Fibroblast of the aortic adventitia (primary cell): ENCODE measurements at regions not wholly inside any gene's neighbourhood (a gene's known extent, or its start where the extent isn't known, plus 50 kb on each side); places are given as distances from the start of the nearest gene placed in this dataset.

ENCODE experiments used
- DNase-seq: peaks from one replicate; pipeline ENCODE4 v3.0.0-alpha.2; 2010; ENCODE audit warnings: low read depth
- H3K4me3 ChIP-seq: 2 replicates; pipeline ENCODE4 v1.5.1; 2011; ENCODE audit warnings: low read depth, mild to moderate bottlenecking, control low read depth, low read length, moderate library complexity
- TF ChIP-seq, protein P1 (sequence below): IDR thresholded peaks from 2 replicates; pipeline ENCODE4 v1.5.1; 2011; ENCODE audit warnings: mild to moderate bottlenecking, low read length, control low read depth, inconsistent platforms; ENCODE audit not compliant: insufficient read depth

- H3K4me3 ChIP-seq: no peak overlapping the region
- TF ChIP-seq, protein P1, sequence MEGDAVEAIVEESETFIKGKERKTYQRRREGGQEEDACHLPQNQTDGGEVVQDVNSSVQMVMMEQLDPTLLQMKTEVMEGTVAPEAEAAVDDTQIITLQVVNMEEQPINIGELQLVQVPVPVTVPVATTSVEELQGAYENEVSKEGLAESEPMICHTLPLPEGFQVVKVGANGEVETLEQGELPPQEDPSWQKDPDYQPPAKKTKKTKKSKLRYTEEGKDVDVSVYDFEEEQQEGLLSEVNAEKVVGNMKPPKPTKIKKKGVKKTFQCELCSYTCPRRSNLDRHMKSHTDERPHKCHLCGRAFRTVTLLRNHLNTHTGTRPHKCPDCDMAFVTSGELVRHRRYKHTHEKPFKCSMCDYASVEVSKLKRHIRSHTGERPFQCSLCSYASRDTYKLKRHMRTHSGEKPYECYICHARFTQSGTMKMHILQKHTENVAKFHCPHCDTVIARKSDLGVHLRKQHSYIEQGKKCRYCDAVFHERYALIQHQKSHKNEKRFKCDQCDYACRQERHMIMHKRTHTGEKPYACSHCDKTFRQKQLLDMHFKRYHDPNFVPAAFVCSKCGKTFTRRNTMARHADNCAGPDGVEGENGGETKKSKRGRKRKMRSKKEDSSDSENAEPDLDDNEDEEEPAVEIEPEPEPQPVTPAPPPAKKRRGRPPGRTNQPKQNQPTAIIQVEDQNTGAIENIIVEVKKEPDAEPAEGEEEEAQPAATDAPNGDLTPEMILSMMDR: no peak
- DNase-seq: peak; percentile 84
Measured at GRCh38 chr21:35303085-35303484, 254.0 kb upstream of the RUNX1 start.

GRCh38 chr21:35298757-35299156, 249.7 kb upstream of the RUNX1 start:
- DNase-seq: no peak
- TF ChIP-seq, protein P1: no peak
- no peak overlapping the region for H3K4me3 ChIP-seq

GRCh38 chr21:35297665-35298064, 248.6 kb upstream of the RUNX1 start:
- H3K4me3 ChIP-seq: no peak overlapping the region
- TF ChIP-seq, protein P1: no peak
- no peak for DNase-seq

DNA sequence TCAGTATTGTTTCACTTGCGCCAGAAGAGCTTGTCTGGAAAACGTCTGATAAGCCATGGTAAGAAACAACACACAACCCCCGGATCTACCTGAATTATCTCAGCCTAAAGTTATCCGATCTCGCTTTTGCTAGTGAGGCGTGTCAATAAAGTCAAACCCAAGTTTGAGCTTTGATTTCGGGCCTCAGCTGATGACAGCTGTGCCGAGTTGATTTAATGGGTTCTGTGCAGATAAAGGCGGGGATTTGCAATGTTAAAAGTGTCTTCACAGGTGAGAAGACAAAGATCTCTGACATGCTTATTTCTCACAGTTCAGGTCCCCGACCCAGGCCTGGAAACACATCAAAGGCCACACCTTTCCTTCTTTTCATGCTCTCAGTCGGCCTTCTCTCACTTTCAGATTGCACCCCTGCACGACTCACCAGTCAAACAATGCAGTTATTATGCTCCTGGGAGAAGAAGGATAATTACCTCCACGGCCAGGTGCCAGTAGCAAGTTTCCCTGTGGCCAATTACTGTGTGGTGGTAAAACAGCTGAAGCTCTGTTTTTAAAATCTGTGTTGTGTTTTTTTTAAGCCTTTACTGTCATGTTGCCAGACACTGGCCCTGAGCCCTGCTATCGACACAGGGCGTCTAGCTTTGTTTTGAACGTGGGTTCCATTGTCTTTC, 245.3 kb upstream of the RUNX1 start:
- no peak overlapping the region for H3K4me3 ChIP-seq
- peak; percentile 53 for DNase-seq
- TF ChIP-seq, protein P1: no peak

- H3K4me3 ChIP-seq: no peak overlapping the region
- DNase-seq: no peak
- TF ChIP-seq, protein P1: no peak
Measured at GRCh38 chr21:35291973-35292627, 243.0 kb upstream of the RUNX1 start.

GRCh38 chr21:35291034-35291433, 241.9 kb upstream of the RUNX1 start:
- TF ChIP-seq, protein P1: no peak
- DNase-seq: no peak
- no peak overlapping the region for H3K4me3 ChIP-seq

DNA sequence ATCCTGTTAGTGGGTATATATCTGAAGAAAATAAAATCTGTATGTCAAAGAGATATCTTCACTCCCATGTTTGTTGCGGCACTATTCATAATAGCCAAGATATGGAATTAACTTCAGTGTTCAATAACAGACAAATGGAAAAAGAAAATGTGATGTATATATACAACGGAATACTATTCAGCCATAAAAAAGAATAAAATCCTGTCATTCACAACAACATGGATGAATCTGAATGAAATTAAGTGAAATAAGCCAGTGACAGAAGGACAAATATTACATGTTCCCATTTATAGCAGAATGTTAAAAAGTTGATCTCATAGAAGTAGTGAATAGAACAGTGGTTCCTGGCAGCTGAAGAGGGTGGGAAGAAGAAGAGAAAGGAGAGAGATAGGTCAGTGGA, 239.1 kb upstream of the RUNX1 start:
- DNase-seq: no peak
- TF ChIP-seq, protein P1: no peak
- no peak overlapping the region for H3K4me3 ChIP-seq
